Muscle of back (tissue), 3 donors: ENCODE measurements at regions not wholly inside any gene's neighbourhood (a gene's known extent, or its start where the extent isn't known, plus 50 kb on each side); places are given as distances from the start of the nearest gene placed in this dataset.
"Not testable (repeated sequence)": the region's sequence is repeated elsewhere in the genome, so short reads cannot be mapped to it uniquely, and the experiment has no call there.

Experiments used
- DNase-seq, 3 donors: peaks; one replicate each; pipeline versions ENCODE4 v3.0.0 to v3.0.0-alpha.2; 2013

DNA sequence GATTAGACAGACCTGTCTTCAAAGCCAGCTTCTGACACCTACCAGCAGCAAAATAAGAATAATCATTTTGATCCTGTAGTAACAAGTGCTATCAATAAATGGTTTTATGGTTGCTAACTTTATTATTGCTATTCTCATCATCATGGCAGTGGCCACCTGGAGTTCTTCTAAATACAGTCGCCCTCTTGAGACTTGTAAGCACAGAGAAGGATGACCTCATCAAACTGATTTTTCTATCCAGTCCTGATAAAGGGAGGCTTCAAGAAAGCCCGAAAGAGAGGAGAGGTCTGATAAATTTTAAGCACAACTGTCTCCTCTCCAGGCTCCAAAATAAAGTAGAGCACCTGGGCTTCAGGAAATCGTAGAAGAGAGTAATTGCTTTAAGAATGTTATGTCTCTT is 286.4 kb downstream of the USP46 start:
- no peak for DNase-seq

- DNase-seq: no peak
These were observed 285.5 kb downstream of the USP46 start for GRCh38 chr4:52373650-52374049.

GRCh38 chr4:52374877-52375276 is 284.2 kb downstream of the USP46 start:
- no peak for DNase-seq

- peak; percentile 66 to 88 (median 78) for DNase-seq
These were observed 282.9 kb downstream of the USP46 start for GRCh38 chr4:52376132-52376704.

- no peak for DNase-seq
These were observed 281.5 kb downstream of the USP46 start for GRCh38 chr4:52377563-52377962.

DNA sequence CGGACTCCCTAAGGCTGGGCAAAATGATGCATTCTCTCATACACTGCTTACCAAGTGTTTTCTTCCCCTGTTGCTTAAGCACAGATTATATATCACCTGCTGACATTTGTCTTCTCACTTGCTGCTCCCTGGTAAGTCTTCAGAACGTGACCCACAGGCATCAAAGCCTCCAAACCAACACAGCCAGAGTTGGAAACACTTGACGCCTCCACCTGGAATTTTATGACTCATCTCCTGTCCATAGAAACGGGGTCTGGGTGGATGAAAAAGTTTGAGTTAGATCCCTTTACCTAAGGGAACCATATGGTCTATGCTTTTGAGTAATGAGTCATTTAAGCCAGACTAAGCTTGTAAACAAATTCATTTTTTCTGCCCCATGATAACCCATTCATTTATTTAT is 251.6 kb downstream of the USP46 start:
- DNase-seq: peak in 1 of 3 donors; percentile 34

DNA sequence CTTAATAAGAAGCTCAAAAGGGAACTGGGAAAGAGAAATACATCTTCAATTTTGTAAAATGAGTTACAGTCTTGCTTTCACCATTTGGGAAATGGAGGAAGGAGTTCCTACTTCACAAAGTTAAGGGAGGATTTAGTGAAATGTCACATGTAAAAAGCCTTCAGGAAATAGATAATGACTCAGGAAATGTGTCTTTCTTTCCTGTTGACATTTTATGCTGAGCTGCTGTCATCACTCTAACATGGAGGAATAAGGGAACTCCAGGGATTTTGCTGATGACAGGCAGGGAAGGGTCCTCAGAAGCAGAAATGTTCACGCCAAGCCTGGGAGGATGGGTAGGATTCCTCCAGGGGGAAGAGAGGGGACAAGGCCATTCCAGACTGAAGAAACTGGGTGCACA is 251.1 kb downstream of the USP46 start:
- DNase-seq: peak in 1 of 3 donors; percentile 27

DNA sequence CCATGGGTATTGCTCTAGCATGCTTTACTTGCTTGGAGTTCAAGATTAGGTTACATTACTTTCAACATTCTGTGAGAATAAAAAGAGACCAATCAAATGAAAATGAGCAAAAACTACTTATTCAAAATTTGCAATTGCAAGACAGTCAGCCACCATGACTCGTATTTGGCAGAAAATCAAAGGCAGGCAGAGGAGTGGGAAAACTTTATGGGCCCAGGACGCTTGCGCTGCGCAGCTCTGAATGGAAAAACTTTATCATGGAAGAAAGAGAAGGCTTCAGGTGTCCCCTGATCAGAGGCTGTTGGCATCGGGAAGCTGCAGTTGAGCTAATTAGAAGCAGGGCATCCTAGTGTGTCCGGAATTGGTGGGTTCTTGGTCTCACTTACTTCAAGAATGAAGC is 250.6 kb downstream of the USP46 start:
- DNase-seq: peak in 1 of 3 donors; percentile 21

- DNase-seq: not testable (repeated sequence)
These were observed 249.3 kb downstream of the USP46 start for GRCh38 chr4:52409766-52410165.

GRCh38 chr4:52410971-52411370 is 248.1 kb downstream of the USP46 start:
- no peak for DNase-seq

DNA sequence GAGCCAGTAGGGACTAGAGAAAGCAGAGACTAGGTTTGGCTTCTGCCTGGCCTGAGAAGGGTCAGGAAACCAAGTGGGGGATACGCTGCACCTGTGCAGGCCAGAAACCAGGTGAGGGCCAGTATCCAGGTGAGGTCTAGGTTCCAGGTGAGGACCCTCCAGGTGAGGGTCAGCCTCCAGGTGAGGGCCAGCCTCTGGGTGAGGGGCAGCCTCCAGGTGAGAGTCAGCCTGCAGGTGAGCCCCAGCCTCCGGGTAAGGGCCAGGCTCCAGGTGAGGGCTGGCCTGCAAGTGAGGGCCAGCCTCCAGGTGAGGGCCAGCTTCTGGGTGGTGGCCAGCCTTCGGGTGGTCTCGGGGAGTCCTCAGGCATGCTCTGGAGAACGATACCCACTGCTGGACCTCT is 238.8 kb downstream of the USP46 start:
- DNase-seq: no peak

GRCh38 chr4:52421811-52422213 is 237.3 kb downstream of the USP46 start:
- peak in 1 of 3 donors; percentile 29 for DNase-seq

DNA sequence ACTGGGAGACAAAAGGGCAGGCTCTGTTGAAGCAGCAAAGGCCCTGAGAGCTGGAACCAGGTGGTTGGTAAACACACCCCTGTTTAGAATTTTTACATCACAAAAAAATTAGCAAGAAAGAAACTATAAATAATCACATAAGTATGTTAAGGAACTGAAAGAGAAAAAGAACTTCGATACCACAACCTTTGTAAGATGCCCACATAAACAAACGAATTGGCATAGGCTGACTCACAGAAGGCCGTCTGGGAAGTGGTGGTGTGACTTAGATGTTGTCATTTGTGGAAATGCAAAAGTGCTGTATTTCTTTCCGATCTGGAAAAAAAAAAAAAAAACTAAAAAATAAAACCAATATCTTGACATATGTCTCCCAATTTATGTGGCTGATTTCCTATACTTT is 235.1 kb downstream of the USP46 start:
- DNase-seq: no peak

DNA sequence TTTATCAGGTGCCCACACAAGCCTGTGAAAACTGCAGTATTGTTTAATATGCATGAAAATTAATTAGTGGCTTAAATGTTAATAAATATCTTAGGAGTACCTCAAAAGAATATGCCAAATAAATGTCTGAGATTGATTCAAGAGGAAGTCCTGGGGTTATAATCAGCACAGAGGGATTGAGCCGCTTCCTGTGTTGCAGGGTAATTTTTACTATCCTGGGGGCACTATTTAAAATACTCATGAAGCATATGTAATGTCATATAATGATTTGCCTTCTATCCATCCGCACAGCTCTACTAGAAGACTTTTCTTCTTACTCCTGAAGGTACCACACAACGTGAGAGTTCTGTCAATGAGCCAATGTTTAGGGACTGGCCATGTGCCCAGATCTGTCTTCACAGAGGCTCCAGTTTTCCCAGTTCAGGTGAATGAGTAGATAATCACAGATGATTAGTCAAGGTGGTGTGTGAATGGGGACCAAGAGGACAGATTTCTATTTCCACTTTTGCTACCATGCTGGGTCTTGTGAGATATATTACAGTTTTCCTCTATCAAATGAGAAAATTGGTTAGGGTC is 233.3 kb downstream of the USP46 start:
- DNase-seq: no peak

- no peak for DNase-seq
These were observed 227.7 kb downstream of the USP46 start for GRCh38 chr4:52431410-52431809.

DNA sequence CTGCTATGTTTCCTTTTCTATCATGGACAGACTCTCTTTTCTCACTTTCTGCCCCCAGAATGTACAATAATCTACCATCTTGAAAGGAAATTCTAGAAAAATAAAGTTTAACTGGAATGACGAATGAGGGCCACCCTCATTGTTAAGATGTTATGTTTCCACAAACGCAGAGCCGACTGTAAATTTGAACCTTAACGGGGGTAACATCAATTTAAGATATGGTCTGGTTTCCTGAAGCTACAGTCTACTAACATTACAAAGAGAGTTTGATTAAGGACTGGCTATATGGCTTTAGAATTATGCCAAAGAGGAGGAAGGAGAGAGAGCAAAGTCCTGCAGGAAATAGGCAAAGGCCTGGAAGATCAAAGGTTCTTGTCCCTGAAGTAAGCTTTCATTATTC is 227.2 kb downstream of the USP46 start:
- no peak for DNase-seq

DNA sequence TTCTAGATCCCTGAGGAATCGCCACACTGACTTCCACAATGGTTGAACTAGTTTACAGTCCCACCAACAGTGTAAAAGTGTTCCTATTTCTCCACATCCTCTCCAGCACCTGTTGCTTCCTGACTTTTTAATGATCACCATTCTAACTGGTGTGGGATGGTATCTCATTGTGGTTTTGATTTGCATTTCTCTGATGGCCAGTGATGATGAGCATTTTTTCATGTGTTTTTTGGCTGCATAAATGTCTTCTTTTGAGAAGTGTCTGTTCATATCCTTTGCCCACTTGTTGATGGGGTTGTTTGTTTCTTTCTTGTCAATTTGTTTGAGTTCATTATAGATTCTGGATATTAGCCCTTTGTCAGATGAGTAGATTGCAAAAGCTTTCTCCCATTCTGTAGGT is 216.6 kb downstream of the USP46 start:
- not testable (repeated sequence) for DNase-seq

GRCh38 chr4:52472444-52472843 is 186.7 kb downstream of the USP46 start:
- peak in 1 of 3 donors; percentile 31 for DNase-seq

- no peak for DNase-seq
These were observed 181.8 kb downstream of the USP46 start for GRCh38 chr4:52477191-52477780.

GRCh38 chr4:52483186-52483890 is 175.8 kb downstream of the USP46 start:
- DNase-seq: no peak

GRCh38 chr4:52507774-52508173 is 151.3 kb downstream of the USP46 start:
- DNase-seq: peak in 2 of 3 donors; percentile 42 to 67

DNA sequence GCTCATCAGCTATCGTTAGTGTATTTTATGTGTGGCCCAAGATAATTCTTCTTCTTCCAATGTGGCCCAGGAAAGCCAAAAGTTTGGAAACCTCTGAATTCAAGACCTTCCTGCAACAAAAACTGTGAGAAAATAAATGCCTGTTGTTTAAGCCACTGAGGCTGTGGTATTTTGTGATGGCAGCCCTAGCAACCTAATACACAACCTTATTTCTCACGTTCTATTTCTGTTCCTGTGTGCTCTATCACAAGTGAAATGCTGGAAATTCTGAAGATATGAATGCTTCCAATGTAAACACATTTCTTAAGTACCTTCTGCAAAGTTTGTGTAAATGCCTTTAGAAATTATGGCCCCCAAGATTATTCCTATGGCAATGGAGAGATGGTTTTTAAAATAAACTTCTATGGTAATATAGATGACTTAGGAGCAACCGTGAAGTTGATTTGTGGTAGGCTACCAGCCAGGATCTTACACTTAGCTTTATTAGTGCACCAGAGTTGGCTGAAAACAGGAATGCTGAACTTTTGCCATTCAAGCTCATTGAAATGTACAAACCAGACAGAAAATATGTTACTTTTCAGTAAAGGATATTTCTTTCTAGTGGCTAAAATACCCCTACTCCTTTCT is 148.0 kb downstream of the USP46 start:
- peak in 1 of 3 donors; percentile 19 for DNase-seq

DNA sequence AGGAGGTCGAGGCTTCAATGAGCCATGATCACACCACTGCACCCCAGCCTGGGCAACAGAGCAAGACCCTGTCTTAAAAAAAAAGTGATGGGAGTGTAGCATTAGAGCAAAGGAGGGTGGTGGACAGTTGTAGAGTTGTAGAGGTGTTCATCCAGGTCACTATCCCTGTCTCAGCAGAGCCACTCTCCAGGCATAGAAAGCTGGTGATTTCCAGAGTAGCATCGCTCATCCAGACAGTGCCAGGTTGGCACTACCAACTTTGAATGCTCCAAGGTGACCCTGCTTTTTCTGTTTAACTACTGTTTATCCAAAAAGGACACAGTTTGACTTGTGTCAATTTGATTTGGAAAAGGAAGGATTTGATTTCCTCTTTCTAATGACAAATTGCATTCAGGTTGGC is 147.3 kb downstream of the USP46 start:
- DNase-seq: no peak
